ENCODE measurements at regions not wholly inside any gene's neighbourhood (a gene's known extent, or its start where the extent isn't known, plus 50 kb on each side); places are given as distances from the start of the nearest gene placed in this dataset.

DNA sequence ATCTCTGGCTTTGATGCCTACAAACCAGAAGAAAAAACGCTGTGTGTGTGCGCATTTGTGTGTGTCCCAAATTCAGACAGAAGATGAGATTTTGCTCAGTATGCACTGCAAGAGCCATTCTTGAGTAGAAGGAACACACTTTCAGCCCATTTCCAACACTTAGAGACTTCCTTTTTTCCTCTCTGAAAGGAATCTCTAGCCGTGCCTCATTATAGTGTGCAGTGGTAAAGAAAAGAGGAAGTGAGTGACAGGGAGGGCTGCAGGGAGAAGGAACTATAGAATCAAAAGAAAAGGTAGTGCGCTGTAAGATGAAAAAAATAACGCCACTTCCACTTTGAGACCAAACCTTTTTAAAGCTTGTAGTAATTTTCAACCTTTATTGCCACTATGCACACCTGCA lies 1400.9 kb upstream of the FLRT2 start:
- no peak for ATAC-seq
- H3K27ac Mint-ChIP-seq: no peak overlapping the region
- intact Hi-C loops (cut with micrococcal nuclease): no loop called here
- H3K9me3 ChIP-seq (ENCODE audit: control insufficient read depth, insufficient read depth, low read length): no peaks in the 10 kb centered on the region
- H3K36me3 Mint-ChIP-seq: no peaks in the 10 kb centered on the region
- H3K27me3 ChIP-seq (ENCODE audit: control insufficient read depth, insufficient read depth, low read length): no peaks in the 10 kb centered on the region
- H3K4me3 ChIP-seq (ENCODE audit: low read length): no peak overlapping the region
- TF ChIP-seq, protein P1, sequence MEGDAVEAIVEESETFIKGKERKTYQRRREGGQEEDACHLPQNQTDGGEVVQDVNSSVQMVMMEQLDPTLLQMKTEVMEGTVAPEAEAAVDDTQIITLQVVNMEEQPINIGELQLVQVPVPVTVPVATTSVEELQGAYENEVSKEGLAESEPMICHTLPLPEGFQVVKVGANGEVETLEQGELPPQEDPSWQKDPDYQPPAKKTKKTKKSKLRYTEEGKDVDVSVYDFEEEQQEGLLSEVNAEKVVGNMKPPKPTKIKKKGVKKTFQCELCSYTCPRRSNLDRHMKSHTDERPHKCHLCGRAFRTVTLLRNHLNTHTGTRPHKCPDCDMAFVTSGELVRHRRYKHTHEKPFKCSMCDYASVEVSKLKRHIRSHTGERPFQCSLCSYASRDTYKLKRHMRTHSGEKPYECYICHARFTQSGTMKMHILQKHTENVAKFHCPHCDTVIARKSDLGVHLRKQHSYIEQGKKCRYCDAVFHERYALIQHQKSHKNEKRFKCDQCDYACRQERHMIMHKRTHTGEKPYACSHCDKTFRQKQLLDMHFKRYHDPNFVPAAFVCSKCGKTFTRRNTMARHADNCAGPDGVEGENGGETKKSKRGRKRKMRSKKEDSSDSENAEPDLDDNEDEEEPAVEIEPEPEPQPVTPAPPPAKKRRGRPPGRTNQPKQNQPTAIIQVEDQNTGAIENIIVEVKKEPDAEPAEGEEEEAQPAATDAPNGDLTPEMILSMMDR (IDR thresholded peaks at IDR 0.05): no peak
- H3K4me1 ChIP-seq (ENCODE audit: control insufficient read depth, insufficient read depth, low read length): no peaks in the 10 kb centered on the region
- peaks cover 0 to 2% of the 10 kb centered on the region in 2 donors for H3K9me3 Mint-ChIP-seq
- DNase-seq: no peak
- no peaks in the 10 kb centered on the region for H3K36me3 ChIP-seq (ENCODE audit: control insufficient read depth, insufficient read depth, low read length)
- no peaks in the 10 kb centered on the region for H3K4me1 Mint-ChIP-seq
- no peak overlapping the region for H3K27ac ChIP-seq (ENCODE audit: low read length)
- H3K27me3 Mint-ChIP-seq (ENCODE audit: low read depth in 2 of 2): no peaks in the 10 kb centered on the region
- 5% methylated on average over 3 of the region's 5 CpGs for WGBS (ENCODE audit: insufficient coverage)
- no peak overlapping the region for H3K4me3 Mint-ChIP-seq

DNA sequence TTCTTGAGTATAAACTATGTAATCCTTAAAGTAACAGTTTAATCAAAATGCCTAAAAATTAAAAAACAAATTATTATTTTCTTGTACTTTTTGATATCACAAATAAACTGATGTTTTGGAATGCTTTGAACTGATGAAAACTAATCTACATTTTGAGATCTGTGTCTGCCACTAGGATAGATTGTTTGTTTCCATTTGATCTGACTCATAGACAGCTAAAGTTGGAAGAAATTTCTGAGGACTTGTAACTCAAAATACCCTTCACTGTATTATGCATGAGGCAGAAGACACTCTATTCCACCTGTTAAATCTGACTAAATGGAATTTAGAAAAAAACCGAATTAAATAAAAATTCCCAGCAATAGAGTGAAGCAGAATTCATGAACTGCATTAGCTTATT lies 1400.0 kb upstream of the FLRT2 start:
- Mint-ChIP-seq H3K27ac (no peak overlapping the region), H3K4me3 (no peak overlapping the region), H3K27me3 (ENCODE audit: low read depth in 2 of 2) (no peaks in the 10 kb centered on the region), H3K4me1 (no peaks in the 10 kb centered on the region), H3K36me3 (no peaks in the 10 kb centered on the region), H3K9me3 (peaks cover 0 to 2% of the 10 kb centered on the region in 2 donors)
- no CpG with 5 or more reads among the region's 1 CpG for WGBS (ENCODE audit: insufficient coverage)
- H3K36me3 ChIP-seq (ENCODE audit: control insufficient read depth, insufficient read depth, low read length): no peaks in the 10 kb centered on the region
- H3K4me1 ChIP-seq (ENCODE audit: control insufficient read depth, insufficient read depth, low read length): no peaks in the 10 kb centered on the region
- H3K9me3 ChIP-seq (ENCODE audit: control insufficient read depth, insufficient read depth, low read length): no peaks in the 10 kb centered on the region
- DNase-seq (no peak), ATAC-seq (no peak)
- no peaks in the 10 kb centered on the region for H3K27me3 ChIP-seq (ENCODE audit: control insufficient read depth, insufficient read depth, low read length)
- no peak overlapping the region for H3K4me3 ChIP-seq (ENCODE audit: low read length)
- intact Hi-C loops (cut with micrococcal nuclease): no loop called here
- TF ChIP-seq, protein P1 (IDR thresholded peaks at IDR 0.05): no peak
- no peak overlapping the region for H3K27ac ChIP-seq (ENCODE audit: low read length)

DNA sequence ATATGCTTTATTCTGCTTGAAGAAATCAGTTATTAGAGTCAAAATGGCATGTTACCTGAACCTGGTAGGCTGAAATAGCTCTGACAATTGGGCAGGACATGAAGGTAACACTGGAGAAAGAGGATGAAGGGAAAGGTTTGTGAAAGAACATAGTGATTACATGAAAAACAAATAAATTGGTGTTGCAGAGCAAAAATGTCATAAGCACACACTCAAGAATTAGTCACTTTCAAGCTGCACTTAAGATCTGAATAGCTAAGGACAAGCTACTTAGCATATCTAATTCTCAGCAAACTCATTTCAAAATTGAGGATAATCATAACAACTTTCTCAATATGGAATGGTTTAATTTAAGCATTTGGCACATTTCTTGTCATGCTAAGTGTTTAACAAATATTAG lies 1398.0 kb upstream of the FLRT2 start:
- no peaks in the 10 kb centered on the region for H3K36me3 ChIP-seq (ENCODE audit: control insufficient read depth, insufficient read depth, low read length)
- H3K27ac ChIP-seq (ENCODE audit: low read length): no peak overlapping the region
- Mint-ChIP-seq H3K27ac (no peak overlapping the region), H3K27me3 (ENCODE audit: low read depth in 2 of 2) (no peaks in the 10 kb centered on the region), H3K36me3 (no peaks in the 10 kb centered on the region), H3K4me1 (no peaks in the 10 kb centered on the region), H3K9me3 (peaks cover 3 to 6% of the 10 kb centered on the region in 2 donors), H3K4me3 (no peak overlapping the region)
- DNase-seq (no peak), ATAC-seq (no peak)
- no peaks in the 10 kb centered on the region for H3K9me3 ChIP-seq (ENCODE audit: control insufficient read depth, insufficient read depth, low read length)
- TF ChIP-seq, protein P1 (IDR thresholded peaks at IDR 0.05): no peak
- H3K27me3 ChIP-seq (ENCODE audit: control insufficient read depth, insufficient read depth, low read length): no peaks in the 10 kb centered on the region
- H3K4me1 ChIP-seq (ENCODE audit: control insufficient read depth, insufficient read depth, low read length): no peaks in the 10 kb centered on the region
- intact Hi-C loops (cut with micrococcal nuclease): no loop called here
- H3K4me3 ChIP-seq (ENCODE audit: low read length): no peak overlapping the region

DNA sequence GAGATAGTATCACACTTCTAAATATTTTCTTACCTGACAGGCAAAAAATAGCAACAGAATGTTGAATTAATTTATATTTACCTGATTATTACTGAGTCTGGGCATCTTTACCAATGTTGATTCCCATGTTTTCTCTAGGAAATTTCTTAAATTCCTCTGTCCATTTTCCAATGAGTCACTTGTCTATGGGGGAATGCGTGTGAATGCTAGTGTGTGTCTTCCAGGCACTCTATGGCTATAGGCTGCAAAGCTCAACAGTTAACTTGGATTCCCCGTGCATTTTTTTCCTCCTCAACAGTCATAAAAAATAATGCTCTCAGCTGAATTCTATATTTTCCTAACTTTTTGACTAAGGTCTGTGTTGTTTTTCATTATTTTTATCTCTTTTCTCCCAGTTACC lies 1385.8 kb upstream of the FLRT2 start:
- intact Hi-C loops (cut with micrococcal nuclease): no loop called here
- TF ChIP-seq, protein P1 (IDR thresholded peaks at IDR 0.05): no peak
- Histone ChIP-seq H3K9me3 (ENCODE audit: control insufficient read depth, insufficient read depth, low read length) (no peaks in the 10 kb centered on the region), H3K4me3 (ENCODE audit: low read length) (no peak overlapping the region), H3K36me3 (ENCODE audit: control insufficient read depth, insufficient read depth, low read length) (no peaks in the 10 kb centered on the region), H3K27me3 (ENCODE audit: control insufficient read depth, insufficient read depth, low read length) (no peaks in the 10 kb centered on the region), H3K27ac (ENCODE audit: low read length) (no peak overlapping the region), H3K4me1 (ENCODE audit: control insufficient read depth, insufficient read depth, low read length) (no peaks in the 10 kb centered on the region)
- 88% methylated on average over 1 of the region's 2 CpGs for WGBS (ENCODE audit: insufficient coverage)
- Mint-ChIP-seq H3K4me3 (no peak overlapping the region), H3K27me3 (ENCODE audit: low read depth in 2 of 2) (no peaks in the 10 kb centered on the region), H3K4me1 (no peaks in the 10 kb centered on the region), H3K36me3 (no peaks in the 10 kb centered on the region), H3K27ac (no peak overlapping the region), H3K9me3 (peaks cover 4 to 5% of the 10 kb centered on the region in 2 donors)
- DNase-seq: no peak
- ATAC-seq: no peak

Measured in natural killer cell (primary cell).